Nephron (organoid): ENCODE measurements at regions not wholly inside any gene's neighbourhood (a gene's known extent, or its start where the extent isn't known, plus 50 kb on each side); places are given as distances from the start of the nearest gene placed in this dataset.
A peak's percentile ranks its signal among the peaks of the same experiment; 100 is the strongest.
"Not testable (repeated sequence)": the region's sequence is repeated elsewhere in the genome, so short reads cannot be mapped to it uniquely, and the experiment has no call there.

Source experiments
- H3K27ac Mint-ChIP-seq, 3 experiments: 2 replicates each; pipeline ENCODE4 v1.8.0; 2020; ENCODE audit warnings: mixed read lengths in 3 of 3, mild to moderate bottlenecking in 2 of 3, moderate library complexity in 1 of 3
- H3K27me3 Mint-ChIP-seq: 2 replicates; pipeline ENCODE4 v1.8.0; 2021; ENCODE audit warnings: low read depth, mild to moderate bottlenecking, moderate library complexity, mixed read lengths
- H3K36me3 Mint-ChIP-seq: 2 replicates; pipeline ENCODE4 v1.8.0; 2020; ENCODE audit warnings: low read depth, mixed read lengths
- H3K4me1 Mint-ChIP-seq: 2 replicates; pipeline ENCODE4 v1.8.0; 2020; ENCODE audit warnings: mixed read lengths
- H3K4me3 Mint-ChIP-seq, 3 experiments: 2 replicates each; pipeline ENCODE4 v1.8.0; 2020; ENCODE audit warnings: mild to moderate bottlenecking in 3 of 3, mixed read lengths in 3 of 3, moderate library complexity in 2 of 3
- H3K9me3 Mint-ChIP-seq: 2 replicates; pipeline ENCODE4 v1.8.0; 2020; ENCODE audit warnings: mixed read lengths
- TF ChIP-seq, protein P1 (sequence below), 3 experiments: fragments of 200-600 bp; sonication (generic); IDR thresholded peaks; one replicate each; pipeline ENCODE4 v1.5.0; 2021; ENCODE audit warnings: antibody characterized with exemption in 3 of 3; ENCODE audit not compliant: unreplicated experiment in 3 of 3

DNA sequence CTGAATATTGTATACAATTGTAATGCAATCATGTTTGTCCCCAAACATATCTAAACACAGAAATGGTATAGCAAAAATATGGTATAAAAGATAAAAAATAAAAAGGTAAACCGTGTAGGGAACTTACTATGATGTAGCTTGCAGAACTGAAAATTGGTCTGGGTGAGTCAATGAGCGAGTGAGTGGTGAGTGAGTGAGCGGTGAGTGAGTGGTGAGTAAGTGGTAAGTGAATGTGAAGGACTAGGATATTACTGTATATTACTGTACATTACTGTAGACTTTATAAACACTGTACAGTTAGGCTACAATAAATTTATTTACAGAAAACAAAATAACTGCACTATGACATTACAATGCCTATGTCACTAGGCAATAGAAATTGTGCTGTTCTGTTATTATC, 1163.2 kb upstream of the SORCS1 start:
- TF ChIP-seq, protein P1, sequence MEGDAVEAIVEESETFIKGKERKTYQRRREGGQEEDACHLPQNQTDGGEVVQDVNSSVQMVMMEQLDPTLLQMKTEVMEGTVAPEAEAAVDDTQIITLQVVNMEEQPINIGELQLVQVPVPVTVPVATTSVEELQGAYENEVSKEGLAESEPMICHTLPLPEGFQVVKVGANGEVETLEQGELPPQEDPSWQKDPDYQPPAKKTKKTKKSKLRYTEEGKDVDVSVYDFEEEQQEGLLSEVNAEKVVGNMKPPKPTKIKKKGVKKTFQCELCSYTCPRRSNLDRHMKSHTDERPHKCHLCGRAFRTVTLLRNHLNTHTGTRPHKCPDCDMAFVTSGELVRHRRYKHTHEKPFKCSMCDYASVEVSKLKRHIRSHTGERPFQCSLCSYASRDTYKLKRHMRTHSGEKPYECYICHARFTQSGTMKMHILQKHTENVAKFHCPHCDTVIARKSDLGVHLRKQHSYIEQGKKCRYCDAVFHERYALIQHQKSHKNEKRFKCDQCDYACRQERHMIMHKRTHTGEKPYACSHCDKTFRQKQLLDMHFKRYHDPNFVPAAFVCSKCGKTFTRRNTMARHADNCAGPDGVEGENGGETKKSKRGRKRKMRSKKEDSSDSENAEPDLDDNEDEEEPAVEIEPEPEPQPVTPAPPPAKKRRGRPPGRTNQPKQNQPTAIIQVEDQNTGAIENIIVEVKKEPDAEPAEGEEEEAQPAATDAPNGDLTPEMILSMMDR (IDR thresholded peaks at IDR 0.05; ENCODE audit: unreplicated experiment in 3 of 3), result no peak
- Mint-ChIP-seq H3K36me3 (no peaks in the 10 kb centered on the region), H3K4me3 (no peak overlapping the region), H3K27me3 (no peaks in the 10 kb centered on the region), H3K27ac (no peak overlapping the region), H3K9me3 (no peaks in the 10 kb centered on the region), H3K4me1 (no peaks in the 10 kb centered on the region)

DNA sequence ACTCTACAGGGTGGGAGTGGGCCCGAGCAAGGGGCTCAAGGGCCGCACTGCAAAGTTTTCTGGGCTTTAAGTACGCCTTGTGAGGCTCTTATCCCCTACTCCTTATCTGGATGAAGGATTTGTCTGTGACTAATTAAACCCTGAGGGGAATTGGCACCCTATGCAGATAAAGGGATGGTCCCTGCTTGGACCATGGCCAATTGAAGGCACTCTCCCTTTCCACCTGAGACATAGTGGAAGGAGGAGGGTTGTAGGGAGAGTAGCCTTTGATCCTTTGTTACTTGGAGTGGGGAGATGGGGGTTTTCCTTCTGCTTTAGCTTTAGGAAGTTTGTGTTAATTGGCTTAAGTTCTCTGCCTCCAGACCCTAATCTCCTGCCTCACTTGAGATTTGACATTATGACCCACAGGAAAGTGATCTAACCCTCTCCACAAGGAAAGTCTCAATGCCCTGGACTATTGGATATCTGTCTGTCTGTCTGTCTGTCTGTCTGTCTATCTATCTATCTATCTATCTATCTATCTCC, 1158.8 kb upstream of the SORCS1 start:
- no peaks in the 10 kb centered on the region for H3K36me3 Mint-ChIP-seq
- no peak overlapping the region for H3K4me3 Mint-ChIP-seq
- no peaks in the 10 kb centered on the region for H3K9me3 Mint-ChIP-seq
- H3K27ac Mint-ChIP-seq, result no peak overlapping the region
- H3K27me3 Mint-ChIP-seq, result no peaks in the 10 kb centered on the region
- H3K4me1 Mint-ChIP-seq, result no peaks in the 10 kb centered on the region
- TF ChIP-seq, protein P1 (IDR thresholded peaks at IDR 0.05; ENCODE audit: unreplicated experiment in 3 of 3), result no peak

DNA sequence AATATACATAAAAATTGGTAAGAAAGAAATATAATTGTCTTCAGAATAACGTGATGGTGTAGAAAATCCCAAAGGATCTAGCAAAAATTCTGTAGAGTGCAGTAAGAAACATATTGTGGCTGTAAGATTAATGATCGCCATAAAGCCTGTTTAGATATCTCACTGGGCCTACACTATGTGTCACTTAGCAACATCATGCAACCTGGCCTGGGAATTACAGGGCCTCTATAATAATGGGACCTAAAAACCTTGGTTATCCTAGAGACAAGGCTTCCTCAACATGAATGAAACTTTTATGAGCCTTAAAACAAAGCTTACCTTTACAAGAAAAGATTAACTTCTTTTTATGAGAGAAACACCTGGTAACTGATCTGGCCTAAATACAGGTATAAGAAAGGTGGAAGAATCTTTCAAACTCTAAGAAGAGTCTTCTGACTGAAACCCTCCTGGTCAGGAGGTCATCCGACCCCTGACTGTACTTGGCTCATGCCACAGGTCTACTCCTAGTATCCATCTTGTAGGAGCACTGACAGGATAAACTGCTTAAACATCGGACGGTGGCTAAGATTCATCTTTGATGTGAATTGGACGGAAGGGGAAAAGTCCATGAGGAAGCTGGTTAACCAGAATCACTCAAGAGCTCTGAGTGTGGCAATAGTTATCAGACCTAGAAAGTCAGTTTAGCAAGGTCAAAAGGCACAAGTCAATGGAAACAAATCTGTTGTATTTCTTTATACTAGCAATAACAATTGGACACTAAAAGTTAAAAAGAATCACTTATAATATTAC, 1155.1 kb upstream of the SORCS1 start:
- Mint-ChIP-seq H3K4me3 (no peak overlapping the region), H3K9me3 (no peaks in the 10 kb centered on the region), H3K27ac (no peak overlapping the region), H3K27me3 (no peaks in the 10 kb centered on the region), H3K36me3 (no peaks in the 10 kb centered on the region), H3K4me1 (no peaks in the 10 kb centered on the region)
- TF ChIP-seq, protein P1 (IDR thresholded peaks at IDR 0.05; ENCODE audit: unreplicated experiment in 3 of 3), result no peak

DNA sequence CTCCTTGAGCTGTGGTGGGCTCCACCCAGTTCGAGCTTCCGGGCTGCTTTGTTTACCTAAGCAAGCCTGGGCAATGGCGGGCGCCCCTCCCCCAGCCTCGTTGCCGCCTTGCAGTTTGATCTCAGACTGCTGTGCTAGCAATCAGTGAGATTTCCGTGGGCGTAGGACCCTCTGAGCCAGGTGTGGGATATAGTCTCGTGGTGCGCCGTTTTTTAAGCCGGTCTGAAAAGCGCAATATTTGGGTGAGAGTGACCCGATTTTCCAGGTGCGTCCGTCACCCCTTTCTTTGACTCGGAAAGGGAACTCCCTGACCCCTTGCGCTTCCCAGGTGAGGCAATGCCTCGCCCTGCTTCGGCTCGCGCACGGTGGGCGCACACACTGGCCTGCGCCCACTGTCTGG, 1151.1 kb upstream of the SORCS1 start:
- not testable (repeated sequence) for H3K9me3 Mint-ChIP-seq, H3K27ac Mint-ChIP-seq, H3K4me1 Mint-ChIP-seq, H3K36me3 Mint-ChIP-seq, H3K27me3 Mint-ChIP-seq
- peak overlapping the region; percentile 77 to 81 (median 78) for H3K4me3 Mint-ChIP-seq

DNA sequence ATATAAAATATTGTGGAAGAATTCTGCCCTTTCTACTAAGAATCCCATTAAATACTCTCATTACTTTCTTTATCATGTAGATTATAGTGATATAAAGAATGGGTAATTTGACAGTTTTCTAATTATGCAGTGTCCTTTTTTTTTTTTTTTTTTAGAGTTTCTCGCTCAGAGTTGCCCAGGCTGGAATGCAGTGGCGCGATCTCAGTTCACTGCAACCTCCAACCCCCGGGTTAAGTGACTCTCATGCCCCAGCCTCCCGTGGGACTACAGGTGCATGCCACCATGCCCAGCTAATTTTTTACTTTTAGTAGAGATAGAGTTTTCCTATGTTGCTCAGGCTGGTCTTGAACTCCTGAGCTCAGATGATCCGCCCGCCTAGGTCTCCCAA, 1143.4 kb upstream of the SORCS1 start:
- Mint-ChIP-seq H3K9me3 (peaks cover 3% of the 10 kb centered on the region), H3K4me1 (no peaks in the 10 kb centered on the region), H3K36me3 (no peaks in the 10 kb centered on the region), H3K27me3 (no peaks in the 10 kb centered on the region), H3K4me3 (no peak overlapping the region), H3K27ac (no peak overlapping the region)
- TF ChIP-seq, protein P1 (IDR thresholded peaks at IDR 0.05; ENCODE audit: unreplicated experiment in 3 of 3), result no peak

DNA sequence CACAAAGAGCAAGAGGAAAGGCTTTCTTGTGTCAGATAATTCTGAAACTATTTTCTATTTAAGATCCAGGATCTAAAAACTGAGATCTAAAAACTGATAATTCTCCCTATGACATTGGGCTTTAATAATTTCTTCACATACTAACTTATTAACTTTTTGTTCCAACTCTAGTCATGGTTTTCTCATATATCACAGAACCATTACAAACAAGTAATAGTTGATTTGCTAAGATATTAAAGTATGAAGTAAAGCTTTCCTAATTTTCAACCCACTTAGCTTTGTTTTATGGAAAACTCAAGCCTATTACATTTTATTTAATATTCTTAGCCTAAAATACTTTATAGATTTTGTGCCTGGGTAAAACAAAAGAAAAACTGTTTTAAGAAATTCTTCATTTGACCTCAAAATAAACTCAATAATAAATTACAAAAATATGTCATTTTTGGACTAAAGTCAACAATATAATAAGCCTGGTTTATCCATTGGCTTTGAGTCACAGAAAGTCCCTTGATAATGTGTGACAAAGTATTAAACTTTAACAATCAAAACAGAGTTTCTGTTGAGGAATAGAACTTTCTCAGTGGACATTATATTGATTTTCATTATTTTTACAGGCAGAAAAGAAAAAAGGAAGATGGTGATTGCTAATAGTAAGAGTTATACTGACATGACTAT, 1142.9 kb upstream of the SORCS1 start:
- H3K4me3 Mint-ChIP-seq, result no peak overlapping the region
- H3K27ac Mint-ChIP-seq, result no peak overlapping the region
- TF ChIP-seq, protein P1 (IDR thresholded peaks at IDR 0.05; ENCODE audit: unreplicated experiment in 3 of 3), result no peak
- no peaks in the 10 kb centered on the region for H3K27me3 Mint-ChIP-seq
- peaks cover 3% of the 10 kb centered on the region for H3K9me3 Mint-ChIP-seq
- no peaks in the 10 kb centered on the region for H3K36me3 Mint-ChIP-seq
- no peaks in the 10 kb centered on the region for H3K4me1 Mint-ChIP-seq
